Ovary (tissue), 7 donors: ENCODE measurements at regions not wholly inside any gene's neighbourhood (a gene's known extent, or its start where the extent isn't known, plus 50 kb on each side); places are given as distances from the start of the nearest gene placed in this dataset.

Experiments
- DNase-seq, 5 donors: peaks; one replicate each; pipeline ENCODE4 v3.0.0-alpha.2; 2019 to 2020
- H3K27ac ChIP-seq, 2 donors: fragments of 200-600 bp; one replicate each; pipeline versions ENCODE4 v1.5.1 to v1.8.0; 2019 to 2022
- H3K27me3 ChIP-seq: fragments of 200-600 bp; one replicate; pipeline ENCODE4 v1.8.0; 2022
- H3K36me3 ChIP-seq: fragments of 200-600 bp; sonication (generic); one replicate; pipeline ENCODE4 v1.5.1; 2019
- H3K4me1 ChIP-seq: one replicate; pipeline ENCODE4 v1.8.1; 2013; ENCODE audit warnings: mild to moderate bottlenecking, moderate library complexity; ENCODE audit not compliant: insufficient read depth
- H3K4me3 ChIP-seq: fragments of 200-600 bp; sonication (generic); one replicate; pipeline ENCODE4 v1.5.1; 2017
- H3K9me3 ChIP-seq, 2 donors: fragments of 200-600 bp in 1 of 2; sonication (generic) in 1 of 2; one replicate each; pipeline versions ENCODE4 v1.5.1 to v1.8.1; 2013 to 2019; ENCODE audit warnings: mild to moderate bottlenecking in 1 of 2, moderate library complexity in 1 of 2
- EP300 ChIP-seq: sonication (generic); formaldehyde crosslinking; IDR thresholded peaks from one replicate; pipeline ENCODE4 v1.6.1; 2017; ENCODE audit warnings: antibody characterized with exemption
- POLR2A ChIP-seq: fragments of 450-650 bp; IDR thresholded peaks from one replicate; pipeline ENCODE4 v1.6.1; 2017; ENCODE audit warnings: antibody characterized with exemption, mild to moderate bottlenecking, moderate library complexity
- WGBS, 3 donors: extraction: QIAGEN DNeasy Blood & Tissue Kit in 1 of 3; methylation state at CpG; one replicate each; pipeline versions ENCODE4 v1.1.5 to v1.1.7; 2013 to 2017; 5-methylcytosine and 5-hydroxymethylcytosine counted together
- intact Hi-C, 4 donors: fragments of 100-400 bp; cut with DNase I; formaldehyde crosslinking; loops; one replicate each; pipeline versions ENCODE4 v1.11.0 to v1.15.1; 2022 to 2023
- TF ChIP-seq, protein P1 (sequence below), 3 donors: fragments of 450-650 bp in 2 of 3; fragments of 200-600 bp in 1 of 3; IDR thresholded peaks; one replicate each; pipeline versions ENCODE4 v1.5.1 to v1.8.0; 2016 to 2022; ENCODE audit warnings: antibody characterized with exemption in 3 of 3, mild to moderate bottlenecking in 1 of 3
- donor health status: DM: no; HTN: no; CAD: no; lungs with moderate emphysema.
- donor health status: DM: no; HTN: no; CAD: no.
- donor health status: Bipolar disorder and iron deficiency.
- donor health status: DM: no; HTN: no; CAD: no.
- donor health status: DM: yes; HTN: yes; CAD: no.

DNA sequence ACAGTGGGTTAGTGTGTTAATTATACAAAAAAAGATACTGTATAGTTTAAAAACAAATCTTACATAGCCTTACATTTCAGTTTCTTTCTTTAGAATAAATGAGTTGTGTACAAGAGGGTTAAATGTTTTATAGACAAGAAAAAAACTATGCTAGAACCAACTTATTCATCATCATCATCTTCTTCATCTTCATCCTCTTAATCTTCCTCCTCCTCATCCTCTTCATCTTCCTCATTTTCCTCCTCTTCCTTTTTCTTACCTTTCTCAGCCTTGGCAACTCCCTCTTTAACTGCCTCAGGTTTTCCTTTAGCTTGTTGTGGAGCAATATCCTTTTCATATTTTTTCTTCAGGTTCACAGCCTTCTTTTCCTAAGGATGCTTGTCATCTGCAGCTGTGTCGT lies 53.7 kb downstream of the RPS12 start:
- H3K27ac ChIP-seq: no peak overlapping the region
- TF ChIP-seq, protein P1, sequence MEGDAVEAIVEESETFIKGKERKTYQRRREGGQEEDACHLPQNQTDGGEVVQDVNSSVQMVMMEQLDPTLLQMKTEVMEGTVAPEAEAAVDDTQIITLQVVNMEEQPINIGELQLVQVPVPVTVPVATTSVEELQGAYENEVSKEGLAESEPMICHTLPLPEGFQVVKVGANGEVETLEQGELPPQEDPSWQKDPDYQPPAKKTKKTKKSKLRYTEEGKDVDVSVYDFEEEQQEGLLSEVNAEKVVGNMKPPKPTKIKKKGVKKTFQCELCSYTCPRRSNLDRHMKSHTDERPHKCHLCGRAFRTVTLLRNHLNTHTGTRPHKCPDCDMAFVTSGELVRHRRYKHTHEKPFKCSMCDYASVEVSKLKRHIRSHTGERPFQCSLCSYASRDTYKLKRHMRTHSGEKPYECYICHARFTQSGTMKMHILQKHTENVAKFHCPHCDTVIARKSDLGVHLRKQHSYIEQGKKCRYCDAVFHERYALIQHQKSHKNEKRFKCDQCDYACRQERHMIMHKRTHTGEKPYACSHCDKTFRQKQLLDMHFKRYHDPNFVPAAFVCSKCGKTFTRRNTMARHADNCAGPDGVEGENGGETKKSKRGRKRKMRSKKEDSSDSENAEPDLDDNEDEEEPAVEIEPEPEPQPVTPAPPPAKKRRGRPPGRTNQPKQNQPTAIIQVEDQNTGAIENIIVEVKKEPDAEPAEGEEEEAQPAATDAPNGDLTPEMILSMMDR (IDR thresholded peaks at IDR 0.05): no peak
- TF ChIP-seq EP300: no peak
- TF ChIP-seq POLR2A: no peak

DNA sequence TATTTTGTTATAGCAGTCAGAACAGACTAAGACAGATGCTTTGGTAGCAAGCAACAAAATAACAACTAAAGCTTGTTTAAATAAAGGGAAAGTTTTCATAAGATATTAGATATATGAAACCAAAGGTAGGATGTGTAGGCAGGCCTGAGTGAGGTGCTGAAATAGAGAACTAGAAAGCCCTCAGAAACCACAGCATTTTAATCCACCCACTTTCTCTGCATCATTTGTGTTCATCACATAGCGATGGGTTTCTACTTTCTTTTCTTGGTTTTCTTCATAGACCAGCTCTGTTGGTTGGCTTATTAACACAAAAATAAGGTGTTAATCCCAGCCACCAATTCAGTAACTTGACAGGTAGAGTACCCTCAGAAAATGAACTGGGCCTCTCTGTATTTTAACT lies 58.6 kb downstream of the RPS12 start:
- Histone ChIP-seq H3K27ac (no peak overlapping the region), H3K4me1 (no peaks in the 10 kb centered on the region), H3K4me3 (no peak overlapping the region), H3K27me3 (no peaks in the 10 kb centered on the region), H3K36me3 (no peaks in the 10 kb centered on the region), H3K9me3 (no peaks in the 10 kb centered on the region)
- 92 to 100% (median 96%) methylated on average over 1 of the region's 1 CpG for WGBS, 3 donors
- TF ChIP-seq EP300: no peak
- no peak for DNase-seq
- intact Hi-C loops: no loop called here

More for the DNA sequence above, 53.7 kb downstream of the RPS12 start:
- no peak for DNase-seq
- intact Hi-C loops: no loop called here
- no peaks in the 10 kb centered on the region for H3K4me1 ChIP-seq
- H3K36me3 ChIP-seq: no peaks in the 10 kb centered on the region
- no peak overlapping the region for H3K4me3 ChIP-seq
- no peaks in the 10 kb centered on the region for H3K27me3 ChIP-seq
- WGBS, 3 donors: 83 to 89% (median 83%) methylated on average over 1 of the region's 1 CpG
- no peaks in the 10 kb centered on the region for H3K9me3 ChIP-seq

DNA sequence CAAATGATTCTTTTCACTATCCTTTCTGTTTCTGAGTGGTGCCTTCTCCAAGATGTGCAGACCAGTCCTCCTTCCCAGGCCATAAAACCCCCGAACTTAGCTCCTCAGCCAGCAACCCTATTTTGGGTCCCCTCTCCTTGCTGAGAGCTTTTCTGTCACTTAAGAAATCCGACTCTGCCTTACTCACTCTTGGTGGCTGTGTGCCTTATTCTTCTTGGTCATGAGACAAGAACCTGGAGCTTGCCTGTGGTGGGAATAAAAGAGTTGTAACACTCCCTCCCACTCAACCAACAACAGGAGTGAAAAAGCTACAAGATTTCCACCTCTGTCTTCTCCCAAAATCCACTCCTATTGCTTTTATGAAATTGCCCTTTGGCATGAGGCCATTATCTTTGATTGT lies 62.6 kb downstream of the RPS12 start:
- Histone ChIP-seq H3K9me3 (no peaks in the 10 kb centered on the region), H3K27ac (no peak overlapping the region), H3K4me1 (no peaks in the 10 kb centered on the region), H3K27me3 (no peaks in the 10 kb centered on the region), H3K4me3 (no peak overlapping the region), H3K36me3 (no peaks in the 10 kb centered on the region)
- WGBS, 3 donors: 82 to 89% (median 89%) methylated on average over 2 of the region's 2 CpGs
- no peak for DNase-seq
- TF ChIP-seq POLR2A (no peak), EP300 (no peak)
- TF ChIP-seq, protein P1 (IDR thresholded peaks at IDR 0.05): no peak
- intact Hi-C loops: no loop called here

DNA sequence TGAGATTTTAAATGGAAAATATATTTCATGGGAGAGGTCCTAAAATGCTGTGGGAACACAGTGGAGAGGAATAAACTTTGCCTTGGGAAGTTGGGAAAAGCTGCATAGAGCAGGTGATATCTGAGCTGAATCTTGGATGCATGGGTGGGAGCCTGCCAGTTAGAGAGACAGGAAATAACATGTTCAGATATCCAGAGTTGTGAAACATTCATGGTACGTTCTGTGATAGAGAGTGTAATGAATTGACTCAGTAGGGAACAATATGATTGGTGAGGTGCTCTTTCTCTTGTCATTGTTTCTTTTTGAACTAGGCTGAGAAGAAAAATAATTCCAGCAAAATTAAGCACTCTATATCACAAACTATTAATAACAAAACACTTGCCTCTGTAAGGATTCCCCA lies 72.8 kb downstream of the RPS12 start:
- intact Hi-C loops: no loop called here
- Histone ChIP-seq H3K36me3 (no peaks in the 10 kb centered on the region), H3K27me3 (no peaks in the 10 kb centered on the region), H3K27ac (no peak overlapping the region), H3K9me3 (no peaks in the 10 kb centered on the region), H3K4me1 (no peaks in the 10 kb centered on the region), H3K4me3 (no peak overlapping the region)
- WGBS, 3 donors: 5 to 21% (median 15%) methylated on average over 1 of the region's 1 CpG
- no peak for DNase-seq
- TF ChIP-seq POLR2A (no peak), EP300 (no peak)
- TF ChIP-seq, protein P1 (IDR thresholded peaks at IDR 0.05): no peak

DNA sequence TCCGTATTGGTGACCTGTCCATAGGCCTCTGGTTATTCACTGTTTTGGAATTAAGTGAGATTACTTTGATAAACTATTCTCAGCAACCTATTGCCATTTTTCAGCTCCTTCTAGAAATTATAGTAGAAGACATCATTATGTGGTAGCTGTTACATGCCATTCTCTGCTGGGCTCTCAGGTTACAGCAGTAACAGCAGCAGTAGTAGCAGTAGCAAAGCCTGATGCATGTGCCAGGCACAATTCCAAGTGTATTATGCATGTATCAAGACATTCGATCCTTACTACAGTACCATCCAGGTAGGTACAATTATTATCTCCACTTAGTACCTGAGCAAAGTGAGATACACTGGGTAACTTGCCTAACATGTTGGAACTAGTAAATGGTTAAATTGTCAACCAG lies 74.3 kb downstream of the RPS12 start:
- H3K4me3 ChIP-seq: no peak overlapping the region
- 88 to 90% (median 90%) methylated on average over 2 of the region's 2 CpGs for WGBS, 3 donors
- TF ChIP-seq EP300 (no peak), POLR2A (no peak)
- TF ChIP-seq, protein P1 (IDR thresholded peaks at IDR 0.05): no peak
- no peak for DNase-seq
- no peak overlapping the region for H3K27ac ChIP-seq
- H3K9me3 ChIP-seq: no peaks in the 10 kb centered on the region
- no peaks in the 10 kb centered on the region for H3K36me3 ChIP-seq
- H3K4me1 ChIP-seq: no peaks in the 10 kb centered on the region
- intact Hi-C loops: no loop called here
- no peaks in the 10 kb centered on the region for H3K27me3 ChIP-seq
